T-cell (primary cell): ENCODE measurements at regions not wholly inside any gene's neighbourhood (a gene's known extent, or its start where the extent isn't known, plus 50 kb on each side); places are given as distances from the start of the nearest gene placed in this dataset.

Experiments used
- ATAC-seq, 4 experiments: fragments of 200-7000 bp in 3 of 4; fragments of 150-1000 bp in 1 of 4; cut with Tn5 transposase; replicated peaks in 1 of 4; 1 replicate in 3 of 4; 2 replicates in 1 of 4; pipeline ENCODE4 v1.10.0; 2021; ENCODE audit warnings: moderate library complexity in 3 of 4, mild to moderate bottlenecking in 2 of 4, moderate number of reproducible peaks in 1 of 4
- CTCF ChIA-PET, 2 donors: fragments of 300-600 bp; sonication (Branson Sonifier 250); formaldehyde crosslinking; loops; one replicate each; lab custom pipeline; 2022; ENCODE audit warnings: antibody characterized with exemption in 2 of 2; lab: Charles Lee
- POLR2A ChIA-PET, 2 donors: fragments of 300-600 bp; sonication (Branson Sonifier 250); formaldehyde crosslinking; loops; one replicate each; lab custom pipeline; 2022; ENCODE audit warnings: antibody characterized with exemption in 2 of 2; lab: Charles Lee
- DNase-seq, 35 experiments: peaks; one replicate each; pipeline versions ENCODE4 v3.0.0 to v3.0.0-alpha.2; 2013 to 2023
- H3K27ac ChIP-seq: one replicate; pipeline ENCODE4 v1.5.1; 2013; ENCODE audit warnings: low read length
- H3K27me3 ChIP-seq, 2 experiments: replicated peaks in 1 of 2; 1 replicate in 1 of 2; 2 replicates in 1 of 2; pipeline versions ENCODE4 v1.6.1 to v1.7.0; 2013; ENCODE audit warnings: low read length in 1 of 2, mixed read lengths in 1 of 2; ENCODE audit not compliant: control insufficient read depth in 2 of 2, insufficient read depth in 2 of 2; ENCODE audit errors: extremely low read depth in 1 of 2
- H3K36me3 ChIP-seq, 2 donors: 1 replicate in 1 of 2; 2 replicates in 1 of 2; pipeline versions ENCODE4 v1.6.1 to v1.7.0; 2013; ENCODE audit warnings: low read length in 1 of 2; ENCODE audit not compliant: control insufficient read depth in 2 of 2, insufficient read depth in 1 of 2; ENCODE audit errors: extremely low read depth in 1 of 2
- H3K4me1 ChIP-seq, 2 experiments: 1 replicate in 1 of 2; 2 replicates in 1 of 2; pipeline versions ENCODE4 v1.6.1 to v1.7.0; 2013; ENCODE audit warnings: low read length in 2 of 2, mixed read lengths in 1 of 2; ENCODE audit not compliant: insufficient read depth in 2 of 2, control insufficient read depth in 1 of 2; ENCODE audit errors: extremely low read depth in 1 of 2
- H3K4me3 ChIP-seq, 2 donors: 1 replicate in 1 of 2; 2 replicates in 1 of 2; pipeline versions ENCODE4 v1.5.1 to v1.7.0; 2013; ENCODE audit warnings: mild to moderate bottlenecking in 2 of 2, low read length in 1 of 2, moderate library complexity in 1 of 2; ENCODE audit not compliant: control insufficient read depth in 1 of 2; ENCODE audit errors: extremely low read depth in 1 of 2
- H3K9me3 ChIP-seq: 2 replicates; pipeline ENCODE4 v1.7.0; 2013
- H3K27ac Mint-ChIP-seq, 2 donors: one replicate each; pipeline ENCODE4 v1.8.0; 2020 to 2021; ENCODE audit warnings: mild to moderate bottlenecking in 2 of 2, mixed read lengths in 2 of 2
- H3K27me3 Mint-ChIP-seq, 2 donors: one replicate each; pipeline ENCODE4 v1.8.0; 2021 to 2022; ENCODE audit warnings: mixed read lengths in 2 of 2
- H3K36me3 Mint-ChIP-seq: one replicate; pipeline ENCODE4 v1.8.0; 2021; ENCODE audit warnings: mixed read lengths
- H3K4me1 Mint-ChIP-seq, 3 donors: one replicate each; pipeline ENCODE4 v1.8.0; 2020 to 2022; ENCODE audit warnings: mixed read lengths in 3 of 3, mild to moderate bottlenecking in 1 of 3
- H3K4me3 Mint-ChIP-seq, 3 donors: one replicate each; pipeline ENCODE4 v1.8.0; 2020 to 2022; ENCODE audit warnings: mild to moderate bottlenecking in 3 of 3, mixed read lengths in 3 of 3, moderate library complexity in 3 of 3
- H3K9me3 Mint-ChIP-seq, 3 donors: one replicate each; pipeline ENCODE4 v1.8.0; 2020 to 2022; ENCODE audit warnings: mixed read lengths in 3 of 3
- WGBS: methylation state at CpG from one replicate; pipeline ENCODE4 v1.1.5; 2013; ENCODE audit warnings: missing lambda C conversion rate; ENCODE audit not compliant: insufficient coverage; 5-methylcytosine and 5-hydroxymethylcytosine counted together

DNA sequence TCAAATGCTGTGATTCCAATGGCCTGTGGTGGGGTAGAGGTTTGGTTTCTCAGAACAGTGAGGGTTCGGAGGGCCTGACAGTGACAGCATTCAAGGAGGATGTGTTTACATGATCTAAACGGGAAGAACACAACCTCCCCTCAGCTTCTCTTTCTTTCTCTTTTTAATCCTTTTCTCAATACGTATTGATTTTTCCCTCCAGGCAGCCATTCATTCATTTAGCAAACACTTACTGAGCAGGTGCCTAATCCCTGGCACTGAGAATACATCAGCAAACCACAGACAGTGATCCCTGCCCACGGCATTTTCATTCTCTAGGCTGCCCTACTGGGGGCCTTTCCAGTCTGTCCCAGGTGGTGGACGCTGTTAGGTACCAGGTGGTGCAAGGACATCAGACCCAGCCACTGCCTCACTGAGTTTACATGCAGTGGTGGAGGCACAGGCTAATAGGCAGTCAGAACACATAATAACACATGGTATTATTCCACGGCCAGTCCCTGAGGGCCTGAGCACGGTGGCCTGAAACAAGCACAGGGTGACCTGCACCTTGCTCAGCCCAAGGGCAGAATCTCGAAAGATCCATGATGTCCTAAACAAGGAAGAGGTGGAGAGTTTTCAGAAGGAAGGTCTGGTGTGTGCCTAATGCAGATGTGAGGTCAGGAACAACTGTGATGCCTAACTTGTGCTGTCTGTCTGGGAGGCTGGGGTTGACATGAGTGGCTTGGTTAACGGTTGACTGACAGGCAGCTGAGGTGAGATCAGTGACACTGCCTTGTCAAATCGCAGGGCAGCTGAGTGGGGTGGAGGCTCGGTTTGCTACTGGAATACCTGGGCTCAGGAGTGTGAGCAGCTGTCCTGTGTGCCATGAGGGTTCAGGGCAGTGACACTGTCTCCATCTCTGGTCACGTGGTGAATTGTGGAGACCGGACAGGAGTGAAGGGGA, 785.5 kb upstream of the HS6ST1 start:
- H3K4me1 ChIP-seq, result no peaks in the 10 kb centered on the region
- Mint-ChIP-seq H3K36me3 (no peaks in the 10 kb centered on the region), H3K27ac (no peak overlapping the region), H3K4me1 (no peaks in the 10 kb centered on the region), H3K27me3 (peaks cover 2 to 6% of the 10 kb centered on the region in 2 donors), H3K9me3 (no peaks in the 10 kb centered on the region), H3K4me3 (no peak overlapping the region)
- DNase-seq (no peak), ATAC-seq (no peak)
- no peaks in the 10 kb centered on the region for H3K27me3 ChIP-seq
- H3K27ac ChIP-seq, result no peak overlapping the region
- H3K36me3 ChIP-seq, result no peaks in the 10 kb centered on the region
- CTCF ChIA-PET, result no interaction called here
- H3K4me3 ChIP-seq, result no peak overlapping the region
- H3K9me3 ChIP-seq, result no peaks in the 10 kb centered on the region
- WGBS, result 68% methylated on average over 8 of the region's 13 CpGs
- POLR2A ChIA-PET, result no interaction called here

DNA sequence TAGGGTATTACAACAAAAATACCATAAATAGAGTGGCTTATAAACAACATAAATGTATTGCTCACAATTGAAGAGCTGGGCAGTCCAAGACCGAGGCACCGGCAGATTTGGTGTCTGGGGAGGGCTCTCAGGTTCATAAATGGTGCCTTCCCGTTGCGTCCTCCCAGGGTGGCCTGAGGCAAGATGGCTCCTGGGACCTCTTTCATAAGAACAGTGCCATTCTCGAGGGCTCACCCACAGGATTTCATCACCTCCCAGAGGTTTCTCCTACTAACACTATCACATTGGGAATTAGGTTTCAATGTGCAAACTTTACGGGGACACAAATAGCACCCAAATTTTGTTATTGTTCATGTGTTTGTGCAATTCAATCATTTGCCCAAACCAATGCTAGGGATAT, 793.5 kb upstream of the HS6ST1 start:
- Mint-ChIP-seq H3K4me3 (no peak overlapping the region), H3K27me3 (peaks cover 2 to 3% of the 10 kb centered on the region in 2 donors), H3K4me1 (no peaks in the 10 kb centered on the region), H3K9me3 (no peaks in the 10 kb centered on the region), H3K36me3 (no peaks in the 10 kb centered on the region), H3K27ac (no peak overlapping the region)
- POLR2A ChIA-PET, result no interaction called here
- no peaks in the 10 kb centered on the region for H3K4me1 ChIP-seq
- CTCF ChIA-PET, result no interaction called here
- DNase-seq (no peak), ATAC-seq (no peak)
- no peaks in the 10 kb centered on the region for H3K36me3 ChIP-seq
- no peak overlapping the region for H3K4me3 ChIP-seq
- no peaks in the 10 kb centered on the region for H3K27me3 ChIP-seq
- H3K9me3 ChIP-seq, result no peaks in the 10 kb centered on the region
- WGBS, result 79% methylated on average over 5 of the region's 6 CpGs
- no peak overlapping the region for H3K27ac ChIP-seq

GRCh38 chr2:129113776-129114175, 795.1 kb upstream of the HS6ST1 start:
- Histone ChIP-seq H3K36me3 (no peaks in the 10 kb centered on the region), H3K4me3 (no peak overlapping the region), H3K9me3 (no peaks in the 10 kb centered on the region), H3K27ac (no peak overlapping the region), H3K27me3 (no peaks in the 10 kb centered on the region), H3K4me1 (no peaks in the 10 kb centered on the region)
- POLR2A ChIA-PET, result no interaction called here
- Mint-ChIP-seq H3K36me3 (no peaks in the 10 kb centered on the region), H3K9me3 (no peaks in the 10 kb centered on the region), H3K27ac (no peak overlapping the region), H3K4me1 (no peaks in the 10 kb centered on the region), H3K4me3 (no peak overlapping the region), H3K27me3 (no peaks in the 10 kb centered on the region)
- ATAC-seq, result no peak
- CTCF ChIA-PET, result no interaction called here
- DNase-seq, result no peak
- 85% methylated on average over 2 of the region's 6 CpGs for WGBS

- ChIA-PET POLR2A (no interaction called here), CTCF (no interaction called here)
- H3K9me3 ChIP-seq, result no peaks in the 10 kb centered on the region
- no peaks in the 10 kb centered on the region for H3K4me1 ChIP-seq
- 75% methylated on average over 2 of the region's 2 CpGs for WGBS
- H3K27ac ChIP-seq, result no peak overlapping the region
- Mint-ChIP-seq H3K9me3 (no peaks in the 10 kb centered on the region), H3K27me3 (no peaks in the 10 kb centered on the region), H3K4me1 (no peaks in the 10 kb centered on the region), H3K4me3 (no peak overlapping the region), H3K36me3 (no peaks in the 10 kb centered on the region), H3K27ac (no peak overlapping the region)
- no peaks in the 10 kb centered on the region for H3K36me3 ChIP-seq
- DNase-seq (no peak), ATAC-seq (no peak)
- no peak overlapping the region for H3K4me3 ChIP-seq
- no peaks in the 10 kb centered on the region for H3K27me3 ChIP-seq
These were observed 798.8 kb upstream of the HS6ST1 start for GRCh38 chr2:129117434-129117833.

GRCh38 chr2:129118296-129118695, 799.6 kb upstream of the HS6ST1 start:
- H3K36me3 Mint-ChIP-seq, result no peaks in the 10 kb centered on the region
- Histone ChIP-seq H3K27me3 (no peaks in the 10 kb centered on the region), H3K4me3 (no peak overlapping the region), H3K27ac (no peak overlapping the region), H3K9me3 (no peaks in the 10 kb centered on the region), H3K4me1 (no peaks in the 10 kb centered on the region), H3K36me3 (no peaks in the 10 kb centered on the region)
- no peak overlapping the region for H3K27ac Mint-ChIP-seq
- ATAC-seq (no peak), DNase-seq (no peak)
- H3K4me3 Mint-ChIP-seq, result no peak overlapping the region
- no peaks in the 10 kb centered on the region for H3K9me3 Mint-ChIP-seq
- POLR2A ChIA-PET, result no interaction called here
- CTCF ChIA-PET, result no interaction called here
- no peaks in the 10 kb centered on the region for H3K27me3 Mint-ChIP-seq
- no peaks in the 10 kb centered on the region for H3K4me1 Mint-ChIP-seq

GRCh38 chr2:129129087-129129486, 810.4 kb upstream of the HS6ST1 start:
- Mint-ChIP-seq H3K4me3 (no peak overlapping the region), H3K27me3 (no peaks in the 10 kb centered on the region), H3K9me3 (peaks cover 0 to 4% (median 0%) of the 10 kb centered on the region in 3 donors), H3K36me3 (no peaks in the 10 kb centered on the region), H3K27ac (no peak overlapping the region), H3K4me1 (no peaks in the 10 kb centered on the region)
- no peak overlapping the region for H3K27ac ChIP-seq
- 90% methylated on average over 2 of the region's 4 CpGs for WGBS
- CTCF ChIA-PET, result no interaction called here
- ATAC-seq (no peak), DNase-seq (no peak)
- no peaks in the 10 kb centered on the region for H3K4me1 ChIP-seq
- H3K27me3 ChIP-seq, result no peaks in the 10 kb centered on the region
- no peaks in the 10 kb centered on the region for H3K9me3 ChIP-seq
- POLR2A ChIA-PET, result no interaction called here
- H3K4me3 ChIP-seq, result no peak overlapping the region
- H3K36me3 ChIP-seq, result no peaks in the 10 kb centered on the region
